Coronary artery (tissue), 2 donors: ENCODE measurements at regions not wholly inside any gene's neighbourhood (a gene's known extent, or its start where the extent isn't known, plus 50 kb on each side); places are given as distances from the start of the nearest gene placed in this dataset.

Source experiments
- DNase-seq: peaks from one replicate; pipeline ENCODE4 v3.0.0-alpha.2; 2017; ENCODE audit warnings: low spot score
- H3K27ac ChIP-seq, 2 donors: fragments of 200-600 bp; sonication (generic); one replicate each; pipeline ENCODE4 v1.5.1; 2016 to 2019
- H3K4me3 ChIP-seq: fragments of 200-600 bp; sonication (generic); 2 replicates; pipeline ENCODE4 v1.5.1; 2016; ENCODE audit warnings: mild to moderate bottlenecking, moderate library complexity
- CTCF ChIP-seq: fragments of 200-600 bp; sonication (generic); IDR thresholded peaks from one replicate; pipeline ENCODE4 v1.5.1; 2019; ENCODE audit warnings: antibody characterized with exemption

GRCh38 chr14:80385336-80385735, 174.0 kb upstream of the DIO2 start:
- no peak for TF ChIP-seq CTCF
- Histone ChIP-seq H3K4me3 (no peak overlapping the region), H3K27ac (no peak overlapping the region)
- DNase-seq: no peak

- Histone ChIP-seq H3K4me3 (no peak overlapping the region), H3K27ac (no peak overlapping the region)
- no peak for TF ChIP-seq CTCF
- DNase-seq: no peak
These were observed 171.9 kb upstream of the DIO2 start for GRCh38 chr14:80383223-80383622.

- H3K4me3 ChIP-seq: no peak overlapping the region
- no peak for DNase-seq
- no peak for TF ChIP-seq CTCF
- no peak overlapping the region for H3K27ac ChIP-seq
These were observed 170.6 kb upstream of the DIO2 start for GRCh38 chr14:80381807-80382363.

- no peak for DNase-seq
- no peak for TF ChIP-seq CTCF
- H3K27ac ChIP-seq: no peak overlapping the region
- no peak overlapping the region for H3K4me3 ChIP-seq
These were observed 167.7 kb upstream of the DIO2 start for GRCh38 chr14:80379035-80379434.

- no peak for DNase-seq
These were observed 166.9 kb upstream of the DIO2 start for GRCh38 chr14:80378084-80378690.

GRCh38 chr14:80364816-80365215, 153.5 kb upstream of the DIO2 start:
- no peak overlapping the region for H3K27ac ChIP-seq
- no peak for DNase-seq
- TF ChIP-seq CTCF: no peak
- H3K4me3 ChIP-seq: no peak overlapping the region

More at GRCh38 chr14:80378084-80378690, 166.9 kb upstream of the DIO2 start:
- no peak overlapping the region for H3K4me3 ChIP-seq
- no peak overlapping the region for H3K27ac ChIP-seq
- no peak for TF ChIP-seq CTCF

- no peak overlapping the region for H3K27ac ChIP-seq
- no peak for TF ChIP-seq CTCF
- DNase-seq: no peak
- H3K4me3 ChIP-seq: no peak overlapping the region
These were observed 153.0 kb upstream of the DIO2 start for GRCh38 chr14:80364274-80364673.
